ENCODE measurements at regions not wholly inside any gene's neighbourhood (a gene's known extent, or its start where the extent isn't known, plus 50 kb on each side); places are given as distances from the start of the nearest gene placed in this dataset.

DNA sequence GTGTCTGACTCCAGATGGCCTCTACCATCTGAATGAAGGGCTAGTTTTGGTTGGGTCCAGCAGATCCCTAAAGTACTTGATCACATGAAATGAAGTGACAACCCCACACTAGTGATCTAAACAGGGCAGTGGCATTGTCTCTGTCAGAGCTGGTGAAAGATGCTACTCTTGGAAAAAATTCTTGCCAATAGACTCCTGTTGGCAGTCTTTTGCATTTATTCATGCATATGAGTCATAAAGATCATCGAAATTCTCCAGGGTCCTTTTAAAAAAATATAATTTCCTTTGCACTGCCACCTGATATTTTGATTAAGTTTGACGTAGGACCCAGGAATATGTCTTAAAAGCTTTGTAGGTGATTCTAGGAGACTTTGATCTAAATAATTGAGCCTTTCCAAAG lies 135.1 kb upstream of the ELL2 start:
- DNase-seq (ENCODE audit: low spot score), result no peak

DNA sequence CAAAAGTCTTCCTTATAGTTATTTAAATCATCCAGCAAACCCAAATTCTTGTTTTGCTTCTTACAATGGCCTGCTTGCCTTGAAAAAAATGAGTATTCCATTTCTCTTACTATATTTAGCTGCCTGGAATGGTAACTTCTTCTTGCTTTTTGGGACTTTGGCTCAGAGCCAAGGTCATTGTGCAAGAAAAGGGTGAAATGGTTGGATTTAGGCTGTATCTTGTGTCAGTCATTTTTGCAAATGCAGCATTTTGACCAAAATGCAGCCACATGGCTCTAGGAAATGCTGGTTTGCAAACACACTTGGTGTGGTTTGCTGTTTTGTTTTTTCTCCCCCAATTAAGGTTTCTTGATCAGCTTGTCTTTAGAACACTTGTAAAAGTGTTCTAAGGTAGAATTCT lies 133.3 kb upstream of the ELL2 start:
- no peak for DNase-seq (ENCODE audit: low spot score)

DNA sequence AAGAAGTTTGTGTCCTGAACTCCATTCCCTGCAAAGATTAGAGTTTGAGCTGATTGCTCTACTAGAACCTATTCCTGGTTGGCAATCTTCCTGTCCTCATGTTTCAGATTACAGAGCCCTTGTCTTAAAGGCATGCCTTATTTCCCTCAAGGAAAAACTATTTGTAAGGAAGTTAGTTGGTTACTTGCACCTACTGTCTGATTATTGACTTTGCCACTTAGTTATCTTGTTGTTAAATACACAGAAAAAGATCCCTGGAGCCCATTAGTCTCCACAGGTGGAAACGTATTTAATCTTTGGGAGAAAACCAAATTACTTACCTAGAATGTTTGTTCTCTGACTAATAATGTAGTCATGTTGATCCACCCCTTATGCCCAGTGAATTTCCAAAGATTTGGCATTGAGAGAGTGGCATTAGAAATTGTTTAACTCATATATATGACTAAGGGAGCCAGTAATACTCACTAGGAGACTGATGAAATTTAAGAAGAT lies 132.3 kb upstream of the ELL2 start:
- no peak for DNase-seq (ENCODE audit: low spot score)

DNA sequence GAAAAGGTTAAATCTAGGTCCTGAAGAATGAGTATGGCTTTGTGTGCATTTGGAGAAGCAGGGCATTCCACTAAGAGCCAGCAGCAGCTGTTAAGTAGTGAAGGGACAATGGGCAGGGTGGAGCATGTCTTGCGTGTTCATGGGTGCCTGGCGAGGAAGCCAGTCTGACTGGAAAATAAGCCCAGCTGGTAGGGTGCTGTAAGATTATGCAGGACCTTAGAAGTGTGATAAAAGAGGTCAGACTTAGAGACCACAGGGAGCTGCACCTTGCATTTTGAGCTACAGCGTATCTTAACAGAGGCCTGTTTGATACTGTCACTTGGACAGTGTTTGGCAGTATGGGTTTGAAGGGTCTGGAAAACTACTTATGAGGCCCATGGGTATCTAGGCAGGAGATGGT lies 131.7 kb upstream of the ELL2 start:
- no peak for DNase-seq (ENCODE audit: low spot score)

DNA sequence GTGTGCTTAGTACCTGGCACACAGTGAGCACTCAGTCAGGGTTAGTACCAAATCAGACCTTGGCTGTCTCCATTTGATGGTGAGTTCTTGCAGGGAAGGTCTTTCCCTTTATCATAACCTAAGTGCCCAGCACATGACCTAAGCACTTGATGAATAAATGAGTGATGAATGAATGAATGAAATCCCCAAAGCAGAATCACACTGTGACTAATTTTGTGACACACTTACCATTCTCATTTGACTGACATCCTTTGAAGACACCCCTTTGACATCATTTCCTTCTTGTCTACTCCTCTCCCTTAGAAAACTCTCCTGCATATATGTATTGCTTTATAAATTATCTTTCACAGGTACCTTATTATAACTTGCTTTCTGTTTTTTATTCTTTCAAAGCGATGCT lies 130.2 kb upstream of the ELL2 start:
- no peak for DNase-seq (ENCODE audit: low spot score)

DNA sequence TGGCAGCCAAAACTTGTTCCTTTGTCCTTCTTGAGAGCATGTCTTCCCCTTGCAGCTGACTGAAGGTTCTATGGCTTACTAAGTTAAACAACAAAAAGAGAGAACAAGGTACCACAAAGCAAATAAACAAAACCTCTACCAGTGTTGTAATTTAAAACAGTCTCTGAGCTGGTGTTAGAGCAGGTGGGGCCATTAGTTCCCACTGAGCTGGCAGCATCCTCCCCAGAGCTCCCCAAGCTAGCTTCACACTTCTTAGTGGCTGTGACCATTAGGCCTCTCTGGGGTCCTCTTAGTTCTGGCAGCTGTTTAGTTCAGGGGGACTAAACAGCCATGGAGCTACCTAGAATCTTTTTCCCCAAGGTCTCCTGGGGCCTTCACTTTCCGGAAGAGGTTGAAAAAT lies 128.6 kb upstream of the ELL2 start:
- no peak for DNase-seq (ENCODE audit: low spot score)

DNA sequence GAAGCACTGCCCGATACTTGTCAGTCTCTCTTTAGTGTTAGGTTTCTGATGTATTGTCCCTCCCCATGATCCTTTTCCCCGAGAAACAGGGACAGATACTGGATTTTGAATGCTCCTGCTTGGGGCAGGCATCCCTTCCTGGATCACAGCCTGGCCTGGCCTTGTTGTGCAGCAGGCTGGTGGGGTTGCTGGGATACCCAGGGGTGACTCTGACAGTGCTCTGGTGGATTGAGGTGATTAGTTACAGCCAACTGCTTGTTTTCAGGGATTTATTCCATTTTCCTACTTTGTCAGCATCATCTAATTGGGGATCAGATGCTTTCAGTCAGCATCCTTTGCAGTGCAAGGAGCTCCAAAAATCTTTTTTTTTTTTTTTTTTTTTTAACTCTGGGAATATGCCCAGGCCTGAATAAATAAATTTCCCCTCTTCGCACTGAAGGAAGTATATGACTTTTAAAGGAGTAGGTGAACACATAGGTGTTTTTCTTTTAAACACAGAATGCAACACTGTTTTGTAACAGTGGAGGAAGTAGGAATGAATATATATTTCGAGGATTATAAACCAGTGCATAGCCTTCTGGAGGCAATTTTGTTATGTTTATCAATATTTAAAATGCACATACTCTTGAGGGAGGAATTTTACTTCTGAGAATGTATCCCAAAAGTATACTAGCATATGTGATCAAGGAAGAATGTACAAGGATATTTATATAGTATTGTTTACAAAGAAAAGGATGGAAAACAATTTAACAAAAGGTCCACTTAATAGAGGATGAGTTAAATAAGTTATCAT lies 127.3 kb upstream of the ELL2 start:
- no peak for DNase-seq (ENCODE audit: low spot score)

DNA sequence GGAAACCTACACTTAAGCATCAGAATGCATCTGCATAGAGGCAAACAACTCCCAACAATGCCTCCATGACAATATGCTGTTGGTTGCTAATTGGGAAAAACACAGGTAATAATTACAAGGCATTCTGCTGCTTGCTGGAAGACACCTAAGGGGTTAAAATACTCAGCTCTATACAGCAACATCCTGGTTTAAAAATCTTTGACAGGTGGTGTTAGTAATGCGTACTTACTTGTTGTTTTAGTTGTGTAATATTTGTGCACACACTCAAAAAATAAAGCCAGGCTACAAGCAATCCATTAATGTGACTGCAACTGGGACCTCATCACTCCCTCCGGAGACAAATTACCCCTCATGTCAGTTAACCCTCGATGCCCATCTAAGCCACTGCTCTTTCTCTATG lies 126.3 kb upstream of the ELL2 start:
- DNase-seq (ENCODE audit: low spot score), result no peak

DNA sequence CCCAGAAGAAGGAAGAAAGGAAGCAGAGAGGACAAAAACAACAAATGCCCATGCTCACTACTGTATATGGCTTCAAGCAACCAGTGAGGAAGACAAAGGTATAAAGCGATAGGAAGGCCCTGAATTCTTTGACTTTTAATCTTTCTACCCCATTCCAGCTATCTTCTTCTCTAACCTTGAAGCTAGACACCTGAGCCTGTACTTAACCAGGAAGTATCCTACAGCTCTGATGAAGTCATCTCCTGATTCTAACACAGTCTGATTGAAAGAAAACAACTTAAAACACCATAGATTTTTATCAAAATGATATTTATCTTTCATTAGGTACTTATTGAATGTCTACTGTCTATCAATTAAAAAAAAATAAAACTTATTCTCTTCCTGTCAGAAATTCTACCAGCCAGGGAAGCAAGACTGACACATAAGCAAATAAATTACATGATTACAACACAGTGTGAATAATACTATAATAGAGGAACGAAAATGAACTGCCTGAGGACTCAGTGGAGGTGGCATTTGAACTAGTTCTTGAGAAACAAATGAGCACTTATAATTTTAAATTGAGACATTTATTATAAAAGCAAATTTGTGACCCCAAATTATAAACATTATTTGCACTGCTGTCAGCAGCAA lies 123.3 kb upstream of the ELL2 start:
- DNase-seq (ENCODE audit: low spot score), result no peak

DNA sequence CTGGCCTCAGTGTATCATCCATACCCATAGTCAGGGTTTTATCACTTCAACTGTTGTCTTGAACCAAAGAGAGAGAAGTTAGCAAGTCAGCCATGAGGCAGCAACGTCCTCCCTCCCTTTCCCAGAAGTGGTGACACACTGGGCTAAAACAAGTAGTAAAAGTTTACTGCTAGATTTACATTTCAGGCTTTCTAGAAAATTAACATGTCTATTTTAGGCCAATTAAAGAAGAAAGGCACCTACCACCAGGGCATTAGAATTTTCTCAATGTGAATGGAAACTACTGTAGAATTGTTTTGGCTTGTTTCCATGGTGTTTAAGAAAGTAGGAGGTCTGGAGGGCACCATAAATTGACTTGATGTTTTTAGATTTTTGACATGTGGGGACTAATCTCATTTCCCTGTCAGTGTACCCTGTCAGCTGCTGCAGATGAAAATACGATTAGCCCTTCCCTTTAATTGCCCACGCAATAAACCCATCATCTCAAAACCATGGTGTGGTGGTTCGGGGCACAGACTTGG lies 121.8 kb upstream of the ELL2 start:
- DNase-seq (ENCODE audit: low spot score), result no peak

DNA sequence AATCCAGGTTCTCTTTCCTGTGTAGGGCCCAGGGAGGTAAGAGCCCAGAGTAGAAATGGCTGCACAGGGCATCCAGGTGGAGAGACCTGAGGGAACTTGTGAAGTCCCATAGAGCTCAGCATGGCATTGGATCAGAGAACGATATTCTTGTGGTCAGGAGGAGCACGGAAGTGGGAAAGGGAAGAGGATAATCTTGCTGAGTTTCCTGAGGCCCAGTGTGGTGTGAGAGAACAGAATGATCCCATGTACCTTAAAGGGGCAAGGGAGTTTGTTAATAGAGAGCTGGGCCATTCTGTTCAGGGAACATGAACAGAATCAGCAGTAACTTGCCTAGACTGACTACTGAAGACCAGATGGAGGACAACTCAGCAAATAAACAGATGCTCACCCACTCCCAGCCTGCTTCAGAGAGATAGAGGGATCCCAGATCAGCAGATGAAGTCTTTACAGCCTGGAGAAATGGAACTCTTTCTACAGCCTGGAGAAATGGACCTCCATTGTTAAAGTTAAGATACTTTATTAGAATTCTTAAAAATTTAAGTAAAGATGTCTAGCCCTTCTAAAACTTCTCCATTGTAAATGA lies 119.7 kb upstream of the ELL2 start:
- no peak for DNase-seq (ENCODE audit: low spot score)

DNA sequence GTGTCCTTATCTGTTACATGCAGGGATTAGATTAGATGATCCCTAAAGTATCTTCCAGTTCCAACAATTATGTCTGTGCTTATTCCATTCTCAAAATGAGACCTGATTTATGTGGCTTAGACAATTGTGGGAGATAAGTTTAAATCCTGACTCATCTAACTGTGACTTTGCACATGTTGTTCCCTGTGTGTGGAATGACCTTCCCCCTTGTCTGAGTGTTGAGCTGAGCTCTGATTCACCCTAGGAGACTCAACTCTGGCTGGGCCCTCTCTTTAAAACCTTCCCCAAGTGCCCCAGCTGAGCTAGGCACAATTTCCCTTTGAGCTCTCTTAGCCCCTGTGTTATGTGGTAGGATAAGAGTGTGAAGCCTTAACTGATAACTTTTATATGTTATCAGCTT lies 118.9 kb upstream of the ELL2 start:
- no peak for DNase-seq (ENCODE audit: low spot score)

DNA sequence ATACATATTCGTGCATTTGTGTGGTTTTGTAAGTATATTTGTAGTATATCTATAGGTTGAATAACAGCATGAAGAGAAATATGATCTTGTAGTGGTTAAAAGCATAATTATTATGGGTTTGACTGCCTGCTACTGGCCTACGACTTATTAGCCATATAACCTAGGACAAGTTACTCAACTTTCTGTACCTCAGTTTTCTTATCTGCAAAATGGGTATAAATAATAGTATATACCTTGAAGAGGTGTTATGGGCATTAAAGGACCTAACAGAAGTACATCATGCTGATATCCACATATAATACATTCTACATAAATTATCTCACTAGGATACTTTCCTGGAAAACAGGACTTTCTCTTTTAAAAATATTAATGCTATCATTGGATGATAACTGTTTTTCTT lies 118.3 kb upstream of the ELL2 start:
- no peak for DNase-seq (ENCODE audit: low spot score)

DNA sequence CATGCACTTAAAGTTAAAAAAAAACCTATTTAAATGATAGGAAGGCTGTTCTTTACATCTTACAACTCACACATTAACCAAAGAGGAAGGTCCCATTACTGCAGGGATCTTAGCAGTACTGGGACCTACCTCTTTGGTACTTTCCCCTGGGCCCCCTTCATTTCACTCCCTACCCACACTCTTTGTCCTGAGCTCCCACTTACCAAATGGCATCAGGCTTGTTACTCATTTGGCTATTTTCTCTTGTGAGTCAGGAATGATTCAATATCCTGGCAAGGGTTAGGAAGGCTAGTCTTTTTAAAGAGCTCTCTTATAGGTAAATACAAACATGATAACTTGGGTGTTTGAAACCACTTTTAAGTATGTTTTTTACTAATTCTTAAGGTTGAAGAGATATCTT lies 117.4 kb upstream of the ELL2 start:
- no peak for DNase-seq (ENCODE audit: low spot score)

DNA sequence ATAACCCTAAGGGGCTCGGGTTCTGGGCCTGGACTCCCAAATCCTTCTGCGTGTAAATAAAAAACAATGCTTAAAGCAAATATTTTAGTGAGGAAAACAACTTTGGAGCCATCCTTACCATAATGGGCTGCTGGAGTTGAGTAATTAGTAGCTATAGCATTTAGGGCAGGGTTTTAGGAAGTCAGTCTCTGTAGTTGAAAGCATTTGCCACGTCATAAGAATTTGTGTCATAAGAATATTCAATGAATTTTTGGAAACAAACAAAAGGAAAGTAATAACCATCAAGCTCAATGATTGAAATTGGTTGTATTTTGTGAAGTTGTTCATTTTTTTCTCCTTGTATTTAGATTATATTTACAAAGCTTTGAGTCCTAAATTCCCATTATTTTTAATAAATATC lies 114.8 kb upstream of the ELL2 start:
- no peak for DNase-seq (ENCODE audit: low spot score)

DNA sequence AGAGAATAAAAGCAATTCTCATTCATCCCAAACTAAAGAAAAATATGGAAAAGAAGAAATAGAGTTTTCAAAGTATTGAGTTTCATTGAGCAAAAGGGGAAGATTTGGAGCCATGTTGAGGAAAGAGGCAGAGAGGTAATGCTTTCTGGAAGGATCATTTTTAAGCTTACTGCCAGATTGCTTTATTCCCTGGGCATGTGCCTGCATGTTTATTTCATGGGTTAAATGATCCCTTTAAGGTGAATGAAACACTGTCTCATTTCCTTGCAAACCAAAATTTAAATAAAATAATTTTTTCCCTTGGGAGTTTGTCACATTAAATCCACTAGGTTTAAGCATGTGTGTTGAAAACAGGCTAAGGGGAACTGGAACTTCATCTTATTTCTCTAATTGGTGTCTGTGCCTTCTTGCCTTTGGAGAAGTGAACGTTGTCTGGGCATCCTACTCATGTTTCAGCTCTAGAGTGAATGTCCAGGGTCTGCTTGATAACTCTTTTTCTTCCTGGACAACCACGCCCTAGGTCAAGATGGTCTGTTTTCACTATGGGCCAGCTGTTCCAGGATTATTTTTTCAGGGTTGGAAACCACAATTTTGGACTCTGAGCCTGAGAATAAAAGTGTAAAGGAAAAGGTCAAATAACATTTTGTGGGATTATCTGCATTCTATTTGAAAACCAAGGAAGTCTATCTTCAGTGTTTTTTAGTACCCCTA lies 114.1 kb upstream of the ELL2 start:
- no peak for DNase-seq (ENCODE audit: low spot score)

DNA sequence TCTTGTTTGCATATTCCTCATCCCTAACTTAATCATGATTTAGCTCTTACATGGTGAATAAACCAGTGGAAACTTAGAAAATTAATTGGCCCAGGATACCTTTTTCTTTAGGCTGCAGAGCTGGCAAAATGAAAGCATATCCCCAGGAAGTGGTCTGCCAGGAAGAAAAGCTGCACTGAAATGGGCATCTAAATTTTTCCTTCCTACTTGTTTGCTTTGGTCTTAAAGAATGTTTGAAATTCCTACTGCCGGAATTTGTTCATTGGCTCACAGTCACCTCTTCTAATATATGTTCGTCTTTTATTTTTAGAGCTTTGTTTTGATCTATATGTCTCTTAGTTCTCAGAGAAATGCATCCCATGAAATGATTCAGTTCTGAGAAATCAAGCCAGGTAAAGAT lies 113.2 kb upstream of the ELL2 start:
- DNase-seq (ENCODE audit: low spot score), result no peak

DNA sequence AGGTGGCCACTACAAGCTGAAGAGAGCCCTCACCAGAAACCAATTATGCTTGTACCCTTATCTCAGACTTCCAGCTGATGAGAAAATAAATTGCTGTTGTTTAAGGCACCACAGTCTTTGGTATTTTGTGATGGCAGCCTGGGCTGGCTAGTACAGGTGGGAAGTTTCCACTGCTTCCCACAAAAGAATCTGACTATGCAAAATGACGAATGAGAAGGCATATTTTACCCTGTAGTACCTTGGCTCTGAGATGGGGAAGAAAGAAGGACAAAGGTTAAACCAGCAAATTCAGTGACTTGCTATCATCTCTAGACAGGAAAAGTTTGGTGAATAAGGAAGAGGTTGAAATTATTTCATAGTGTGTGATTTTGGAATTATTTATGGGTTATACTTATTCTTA lies 112.8 kb upstream of the ELL2 start:
- no peak for DNase-seq (ENCODE audit: low spot score)

DNA sequence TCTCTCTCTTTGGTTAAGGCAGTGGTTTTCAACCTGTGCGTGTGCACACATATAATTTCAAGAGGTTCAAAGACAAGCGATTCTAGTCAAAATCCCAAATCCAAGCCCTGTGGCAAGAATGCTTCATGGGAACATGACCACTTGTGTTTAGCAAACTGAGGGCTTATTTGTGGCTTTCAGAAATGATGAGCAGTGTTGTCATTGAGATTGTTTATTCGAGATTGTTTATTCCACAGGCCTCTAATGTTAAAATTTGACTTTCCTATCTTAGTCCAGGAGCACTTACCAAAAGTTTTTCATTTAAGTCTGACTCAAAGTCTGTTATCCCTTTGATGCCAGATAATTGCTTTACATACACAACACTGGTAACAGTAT lies 111.1 kb upstream of the ELL2 start:
- no peak for DNase-seq (ENCODE audit: low spot score)

DNA sequence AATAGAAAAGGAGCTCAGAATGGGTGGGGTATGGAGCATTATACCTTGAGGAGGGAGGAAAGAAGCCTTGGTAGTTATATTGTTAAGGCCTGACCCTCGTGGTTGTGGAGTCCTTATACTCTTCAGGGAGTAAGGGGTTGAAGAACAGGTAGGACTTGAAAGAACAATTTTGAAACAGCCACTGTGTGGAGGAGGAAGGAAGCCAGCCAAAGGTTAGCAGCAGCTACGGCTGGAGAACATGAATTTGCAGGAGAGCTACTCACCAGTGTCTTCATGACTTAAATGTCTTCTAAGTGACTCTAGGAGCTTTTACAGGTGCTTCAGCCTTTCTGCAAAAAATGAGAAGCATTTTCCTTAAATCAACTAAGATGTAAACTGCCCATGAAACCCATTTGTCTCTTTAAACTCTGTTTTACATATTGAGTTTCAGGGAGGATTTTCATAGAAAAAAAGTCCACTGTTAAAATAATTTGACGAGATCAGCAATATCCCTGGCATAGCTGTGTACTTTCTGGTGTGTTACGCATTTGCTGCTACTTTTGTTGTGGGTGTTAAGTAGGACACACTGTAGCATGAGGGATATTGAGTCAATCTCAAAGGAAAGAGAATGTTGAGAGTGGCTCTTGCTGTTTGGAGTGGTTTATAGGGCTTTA lies 110.6 kb upstream of the ELL2 start:
- no peak for DNase-seq (ENCODE audit: low spot score)

DNA sequence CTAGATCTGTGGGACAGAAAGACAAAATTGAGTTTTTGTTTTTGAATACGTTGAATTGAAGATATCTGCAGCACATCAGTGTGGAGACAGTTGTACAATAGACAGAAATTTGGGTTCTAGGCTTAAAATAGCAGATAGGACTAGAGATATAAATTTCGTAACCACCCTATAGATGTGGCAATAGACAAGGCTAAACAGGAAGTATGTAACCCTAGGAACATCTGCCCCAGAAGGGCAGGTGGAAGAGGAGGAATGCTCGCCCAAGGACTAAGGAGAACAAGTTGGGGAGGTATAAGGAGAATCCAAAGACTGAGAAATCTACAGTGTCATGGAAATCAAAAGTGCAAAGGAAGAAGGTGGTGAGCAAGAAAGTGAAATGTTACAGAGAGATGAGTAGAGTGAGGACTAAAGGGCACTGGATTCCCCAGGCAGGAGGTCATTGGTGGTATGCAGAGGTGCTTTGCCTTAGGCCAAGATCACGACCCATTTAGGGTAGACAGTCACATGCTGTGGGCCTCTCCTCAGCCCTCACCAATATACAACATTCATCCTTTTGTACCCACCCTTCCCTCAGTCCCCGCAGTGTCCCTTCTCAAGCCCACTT lies 109.1 kb upstream of the ELL2 start:
- no peak for DNase-seq (ENCODE audit: low spot score)
